ENCODE measurements at regions not wholly inside any gene's neighbourhood (a gene's known extent, or its start where the extent isn't known, plus 50 kb on each side); places are given as distances from the start of the nearest gene placed in this dataset.

DNA sequence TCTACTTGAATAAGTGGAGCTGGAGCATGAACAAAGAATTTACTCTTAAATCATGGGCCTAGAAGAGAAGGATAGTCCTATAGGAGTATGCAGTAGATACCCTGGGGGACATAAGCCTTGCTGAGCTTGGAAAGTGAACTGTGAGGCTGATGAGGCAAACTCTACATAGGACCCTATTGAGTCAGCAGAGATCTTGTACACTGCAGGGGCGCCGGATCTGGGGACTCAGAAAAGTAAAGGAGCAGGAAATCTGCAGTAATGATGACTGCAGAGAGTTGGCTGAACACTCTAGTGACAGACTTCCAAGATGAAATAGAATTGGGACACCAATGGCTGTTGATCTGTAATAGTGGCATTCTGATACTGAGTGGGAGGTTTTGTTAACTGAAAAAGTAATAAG lies 543.7 kb downstream of the XIRP2 start:
- H3K27ac ChIP-seq, result no peak overlapping the region
- TF ChIP-seq, protein P1, sequence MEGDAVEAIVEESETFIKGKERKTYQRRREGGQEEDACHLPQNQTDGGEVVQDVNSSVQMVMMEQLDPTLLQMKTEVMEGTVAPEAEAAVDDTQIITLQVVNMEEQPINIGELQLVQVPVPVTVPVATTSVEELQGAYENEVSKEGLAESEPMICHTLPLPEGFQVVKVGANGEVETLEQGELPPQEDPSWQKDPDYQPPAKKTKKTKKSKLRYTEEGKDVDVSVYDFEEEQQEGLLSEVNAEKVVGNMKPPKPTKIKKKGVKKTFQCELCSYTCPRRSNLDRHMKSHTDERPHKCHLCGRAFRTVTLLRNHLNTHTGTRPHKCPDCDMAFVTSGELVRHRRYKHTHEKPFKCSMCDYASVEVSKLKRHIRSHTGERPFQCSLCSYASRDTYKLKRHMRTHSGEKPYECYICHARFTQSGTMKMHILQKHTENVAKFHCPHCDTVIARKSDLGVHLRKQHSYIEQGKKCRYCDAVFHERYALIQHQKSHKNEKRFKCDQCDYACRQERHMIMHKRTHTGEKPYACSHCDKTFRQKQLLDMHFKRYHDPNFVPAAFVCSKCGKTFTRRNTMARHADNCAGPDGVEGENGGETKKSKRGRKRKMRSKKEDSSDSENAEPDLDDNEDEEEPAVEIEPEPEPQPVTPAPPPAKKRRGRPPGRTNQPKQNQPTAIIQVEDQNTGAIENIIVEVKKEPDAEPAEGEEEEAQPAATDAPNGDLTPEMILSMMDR (IDR thresholded peaks at IDR 0.05), result no peak
- intact Hi-C loops (cut with DNase I), result no loop called here
- no peak overlapping the region for H3K4me3 ChIP-seq
- no peaks in the 10 kb centered on the region for H3K27me3 ChIP-seq
- no peaks in the 10 kb centered on the region for H3K4me1 ChIP-seq
- DNase-seq (no peak), ATAC-seq (no peak)
- no peaks in the 10 kb centered on the region for H3K36me3 ChIP-seq
- no peaks in the 10 kb centered on the region for H3K9me3 ChIP-seq

DNA sequence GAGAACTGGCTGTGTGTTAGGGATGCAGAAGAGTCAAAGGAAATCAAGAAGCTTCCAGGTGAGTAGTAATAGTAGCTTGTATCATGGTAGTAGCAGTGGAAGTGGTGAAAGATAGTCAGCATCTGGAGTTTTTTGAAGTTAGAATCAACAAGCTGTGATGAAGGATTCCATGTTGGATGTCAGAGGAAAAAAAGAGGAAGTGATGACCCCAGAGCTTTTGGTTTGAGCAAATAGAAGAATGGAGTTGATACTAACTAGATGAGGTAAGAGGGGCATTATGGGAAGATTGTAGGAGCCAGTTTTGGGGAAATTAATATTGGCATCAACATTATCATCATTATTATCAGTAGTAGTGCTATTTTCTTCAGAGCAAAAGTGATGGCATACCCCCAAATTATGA lies 542.2 kb downstream of the XIRP2 start:
- DNase-seq, result no peak
- no peaks in the 10 kb centered on the region for H3K4me1 ChIP-seq
- H3K27me3 ChIP-seq, result no peaks in the 10 kb centered on the region
- ATAC-seq, result no peak
- no peaks in the 10 kb centered on the region for H3K36me3 ChIP-seq
- no peak overlapping the region for H3K27ac ChIP-seq
- no peak overlapping the region for H3K4me3 ChIP-seq
- intact Hi-C loops (cut with DNase I), result no loop called here
- TF ChIP-seq, protein P1 (IDR thresholded peaks at IDR 0.05), result no peak
- H3K9me3 ChIP-seq, result no peaks in the 10 kb centered on the region

DNA sequence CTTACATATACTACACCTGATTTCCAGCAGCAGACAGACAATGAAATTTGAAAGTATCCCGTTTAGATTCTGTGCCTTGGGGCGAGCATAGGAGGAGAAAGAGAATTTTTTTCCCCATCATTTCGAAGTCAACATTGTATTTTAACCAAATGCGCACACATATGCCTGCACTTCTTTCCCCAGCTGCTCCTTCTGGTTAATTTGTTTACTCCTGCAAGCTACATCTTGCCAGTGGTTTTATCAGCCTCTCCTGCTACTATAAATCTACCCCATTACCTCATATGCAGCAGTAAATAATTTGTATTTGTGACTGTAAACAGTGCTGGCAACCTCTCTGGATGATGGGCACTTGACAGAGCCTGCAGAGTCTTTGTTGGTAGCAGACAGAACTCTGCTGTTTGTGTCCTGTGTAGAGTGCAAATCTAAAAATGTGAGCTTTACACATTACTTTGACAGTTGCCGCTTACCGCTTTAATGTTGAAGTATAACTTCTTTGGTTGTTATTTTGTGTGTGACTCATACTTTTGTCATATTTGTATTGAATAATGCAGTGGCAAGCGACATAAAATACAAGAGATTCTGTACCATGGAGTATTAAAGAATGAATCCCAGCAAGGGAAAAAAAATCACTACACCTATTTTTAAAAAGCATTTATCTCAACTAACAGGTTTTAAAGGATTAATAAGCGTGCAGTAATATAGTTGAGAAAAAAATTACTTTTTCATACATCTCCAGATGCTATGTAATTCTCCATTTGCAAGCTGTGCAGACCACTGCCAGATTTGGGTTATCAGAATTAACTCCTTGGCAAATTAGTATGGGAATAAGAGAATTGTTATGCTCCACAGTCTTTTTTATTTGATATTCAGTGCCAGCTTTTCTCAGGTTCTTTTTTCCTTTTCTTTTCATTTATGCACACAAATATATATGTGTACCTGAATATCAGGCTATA lies 536.8 kb downstream of the XIRP2 start:
- no peak overlapping the region for H3K27ac ChIP-seq
- H3K27me3 ChIP-seq, result no peaks in the 10 kb centered on the region
- H3K4me3 ChIP-seq, result no peak overlapping the region
- H3K4me1 ChIP-seq, result no peaks in the 10 kb centered on the region
- intact Hi-C loops (cut with DNase I), result no loop called here
- no peaks in the 10 kb centered on the region for H3K36me3 ChIP-seq
- TF ChIP-seq, protein P1 (IDR thresholded peaks at IDR 0.05), result no peak
- ATAC-seq (no peak), DNase-seq (no peak)
- no peaks in the 10 kb centered on the region for H3K9me3 ChIP-seq

DNA sequence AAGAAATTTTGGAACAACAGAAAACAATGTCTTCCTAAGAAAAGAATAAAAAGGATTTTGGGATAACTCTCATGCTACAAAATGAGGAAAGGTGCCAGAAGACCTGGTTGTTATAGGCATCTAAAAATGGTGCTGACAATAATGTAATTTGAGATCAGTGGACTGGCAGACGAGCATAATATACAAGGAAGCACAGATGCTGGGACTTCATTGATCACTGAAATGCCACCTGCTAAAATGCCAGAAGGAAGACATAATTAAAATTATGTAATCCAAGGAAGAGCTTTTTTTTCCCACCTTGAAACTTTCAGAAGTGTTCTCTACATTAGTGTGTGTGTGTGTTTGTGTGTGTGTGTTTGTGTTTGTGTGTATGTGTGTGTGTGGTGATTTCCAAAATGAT lies 535.9 kb downstream of the XIRP2 start:
- Histone ChIP-seq H3K4me1 (no peaks in the 10 kb centered on the region), H3K27ac (no peak overlapping the region), H3K4me3 (no peak overlapping the region), H3K9me3 (no peaks in the 10 kb centered on the region), H3K36me3 (no peaks in the 10 kb centered on the region), H3K27me3 (no peaks in the 10 kb centered on the region)
- ATAC-seq (no peak), DNase-seq (no peak)
- TF ChIP-seq, protein P1 (IDR thresholded peaks at IDR 0.05), result no peak
- intact Hi-C loops (cut with DNase I), result no loop called here

DNA sequence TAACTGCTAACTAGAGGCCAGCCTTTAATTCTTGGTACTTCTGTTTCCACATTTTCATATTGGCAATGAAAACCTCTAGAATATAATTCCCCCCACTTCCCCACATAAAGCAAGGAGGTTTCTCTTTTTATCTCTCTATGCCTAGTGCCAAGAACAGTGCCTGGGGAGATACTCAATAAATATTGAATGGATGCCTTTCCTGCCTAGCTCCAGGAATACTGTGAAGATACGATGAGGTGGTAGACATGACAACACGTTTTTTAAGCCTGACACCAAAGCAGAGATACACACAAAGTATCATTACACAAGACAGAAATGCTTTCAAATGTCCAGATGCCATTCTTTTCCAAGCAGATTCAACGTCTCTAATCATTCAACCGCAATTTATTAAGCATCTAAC lies 535.5 kb downstream of the XIRP2 start:
- Histone ChIP-seq H3K9me3 (no peaks in the 10 kb centered on the region), H3K4me1 (no peaks in the 10 kb centered on the region), H3K27ac (no peak overlapping the region), H3K36me3 (no peaks in the 10 kb centered on the region), H3K27me3 (no peaks in the 10 kb centered on the region), H3K4me3 (no peak overlapping the region)
- DNase-seq (no peak), ATAC-seq (no peak)
- intact Hi-C loops (cut with DNase I), result no loop called here
- TF ChIP-seq, protein P1 (IDR thresholded peaks at IDR 0.05), result no peak
